DND-41 (cell line): ENCODE measurements at regions not wholly inside any gene's neighbourhood (a gene's known extent, or its start where the extent isn't known, plus 50 kb on each side); places are given as distances from the start of the nearest gene placed in this dataset.

ENCODE experiments used
- EZH2 ChIP-seq: IDR thresholded peaks from 3 replicates; pipeline ENCODE4 v1.6.1; 2012; ENCODE audit warnings: borderline replicate concordance, low read depth, mild to moderate bottlenecking, moderate library complexity, low read length, inconsistent platforms; ENCODE audit not compliant: severe bottlenecking
- TF ChIP-seq, protein P1 (sequence below): IDR thresholded peaks from 2 replicates; pipeline ENCODE4 v1.5.1; 2012; ENCODE audit warnings: borderline replicate concordance, low read length, moderate library complexity, mild to moderate bottlenecking; ENCODE audit not compliant: poor library complexity, severe bottlenecking; ENCODE audit errors: extremely low read depth

DNA sequence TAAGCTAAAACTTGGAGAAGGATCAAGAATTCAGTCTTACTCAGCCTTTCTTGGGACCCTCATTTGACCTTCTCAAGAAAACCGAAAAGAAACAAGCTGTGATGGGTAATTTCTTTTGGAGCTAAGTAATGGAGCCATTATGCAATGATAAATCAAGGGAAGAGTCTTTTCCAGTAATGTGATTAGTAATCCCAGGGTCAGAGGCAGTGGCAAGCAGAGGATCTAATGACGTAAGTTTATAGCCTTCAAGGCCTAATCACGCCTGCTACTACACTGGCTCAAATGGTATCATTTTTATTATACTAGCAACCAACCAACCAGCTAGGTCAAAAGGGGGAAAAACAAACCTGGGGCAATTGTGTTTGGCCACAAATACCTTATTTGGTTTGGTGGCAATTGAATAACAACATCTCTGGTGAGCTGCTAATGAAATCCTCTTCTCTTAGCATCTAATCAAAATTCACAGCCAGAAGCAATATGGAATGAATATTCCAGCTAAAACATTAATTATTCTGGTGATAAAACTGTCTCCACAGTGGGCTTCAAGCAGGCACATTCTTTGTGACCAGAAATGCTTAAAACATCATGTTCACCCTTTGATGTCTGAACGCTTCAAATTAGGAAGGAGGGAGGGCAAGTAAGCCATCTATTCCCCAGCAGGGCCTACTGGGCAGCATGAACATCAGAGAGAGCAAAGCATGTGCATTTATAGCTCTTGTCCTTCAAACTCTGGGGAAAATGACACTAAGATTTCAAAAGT is 114.9 kb upstream of the SULT1C3 start:
- TF ChIP-seq, protein P1, sequence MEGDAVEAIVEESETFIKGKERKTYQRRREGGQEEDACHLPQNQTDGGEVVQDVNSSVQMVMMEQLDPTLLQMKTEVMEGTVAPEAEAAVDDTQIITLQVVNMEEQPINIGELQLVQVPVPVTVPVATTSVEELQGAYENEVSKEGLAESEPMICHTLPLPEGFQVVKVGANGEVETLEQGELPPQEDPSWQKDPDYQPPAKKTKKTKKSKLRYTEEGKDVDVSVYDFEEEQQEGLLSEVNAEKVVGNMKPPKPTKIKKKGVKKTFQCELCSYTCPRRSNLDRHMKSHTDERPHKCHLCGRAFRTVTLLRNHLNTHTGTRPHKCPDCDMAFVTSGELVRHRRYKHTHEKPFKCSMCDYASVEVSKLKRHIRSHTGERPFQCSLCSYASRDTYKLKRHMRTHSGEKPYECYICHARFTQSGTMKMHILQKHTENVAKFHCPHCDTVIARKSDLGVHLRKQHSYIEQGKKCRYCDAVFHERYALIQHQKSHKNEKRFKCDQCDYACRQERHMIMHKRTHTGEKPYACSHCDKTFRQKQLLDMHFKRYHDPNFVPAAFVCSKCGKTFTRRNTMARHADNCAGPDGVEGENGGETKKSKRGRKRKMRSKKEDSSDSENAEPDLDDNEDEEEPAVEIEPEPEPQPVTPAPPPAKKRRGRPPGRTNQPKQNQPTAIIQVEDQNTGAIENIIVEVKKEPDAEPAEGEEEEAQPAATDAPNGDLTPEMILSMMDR = no peak
- no peak for TF ChIP-seq EZH2
